Right lobe of liver (tissue), 4 donors: ENCODE measurements at regions not wholly inside any gene's neighbourhood (a gene's known extent, or its start where the extent isn't known, plus 50 kb on each side); places are given as distances from the start of the nearest gene placed in this dataset.

Source experiments
- CTCF ChIP-seq, 4 donors: fragments of 200-600 bp in 3 of 4; fragments of 450-650 bp in 1 of 4; IDR thresholded peaks; one replicate each; pipeline versions ENCODE4 v1.5.1 to v1.8.0; 2016 to 2022; ENCODE audit warnings: antibody characterized with exemption in 4 of 4, mild to moderate bottlenecking in 2 of 4
- POLR2A ChIP-seq: fragments of 450-650 bp; IDR thresholded peaks from one replicate; pipeline ENCODE4 v1.6.1; 2017; ENCODE audit warnings: antibody characterized with exemption, mild to moderate bottlenecking
- donor health status: DM: no; HTN: no; CAD: no.
- donor health status: DM: no; HTN: no; CAD: no.
- donor health status: DM: no; HTN: yes; CAD: no.

- TF ChIP-seq CTCF (IDR thresholded peaks at IDR 0.05) (no peak), POLR2A (no peak)
Observed at GRCh38 chr5:111853748-111854147, 96.8 kb upstream of the NREP start.
